ENCODE measurements at regions not wholly inside any gene's neighbourhood (a gene's known extent, or its start where the extent isn't known, plus 50 kb on each side); places are given as distances from the start of the nearest gene placed in this dataset.

DNA sequence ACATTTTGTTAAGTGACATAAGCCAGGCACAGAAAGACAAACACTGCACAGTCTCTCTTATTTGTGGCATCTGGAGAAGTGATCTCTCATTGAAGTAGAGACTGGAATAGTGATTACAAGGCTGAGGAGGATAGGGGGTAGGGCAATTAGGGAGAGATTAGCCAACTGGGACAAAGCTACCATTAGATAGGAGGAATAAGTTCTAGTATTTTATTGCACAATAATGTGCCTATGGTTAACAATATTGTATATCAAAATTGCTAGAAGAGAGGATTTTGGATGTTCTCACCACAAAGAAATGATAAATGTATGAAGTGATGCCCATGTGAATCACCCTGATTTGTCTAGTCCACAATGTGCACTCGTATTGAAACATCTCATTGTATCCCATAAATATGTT lies 281.8 kb downstream of the MTRR start:
- DNase-seq = no peak

DNA sequence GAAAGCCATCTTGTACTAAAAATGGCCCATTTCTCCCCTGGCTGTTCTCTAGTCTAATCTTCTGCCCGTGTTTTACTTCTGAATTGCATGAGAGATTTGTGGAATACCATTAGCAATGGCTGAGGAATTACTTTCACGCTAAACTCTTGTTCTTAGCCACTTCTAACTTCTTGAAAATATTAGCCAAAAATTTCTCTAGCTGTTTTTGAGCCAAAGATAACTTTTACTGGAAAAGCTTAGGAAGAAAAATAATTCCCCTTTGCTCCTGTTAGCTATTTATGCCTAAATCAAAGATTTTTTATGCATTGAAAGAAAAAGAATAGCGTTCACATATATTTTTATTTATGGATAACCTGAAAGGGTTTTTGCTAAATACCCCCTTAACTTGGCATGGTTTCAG lies 287.8 kb downstream of the MTRR start:
- no peak for DNase-seq

DNA sequence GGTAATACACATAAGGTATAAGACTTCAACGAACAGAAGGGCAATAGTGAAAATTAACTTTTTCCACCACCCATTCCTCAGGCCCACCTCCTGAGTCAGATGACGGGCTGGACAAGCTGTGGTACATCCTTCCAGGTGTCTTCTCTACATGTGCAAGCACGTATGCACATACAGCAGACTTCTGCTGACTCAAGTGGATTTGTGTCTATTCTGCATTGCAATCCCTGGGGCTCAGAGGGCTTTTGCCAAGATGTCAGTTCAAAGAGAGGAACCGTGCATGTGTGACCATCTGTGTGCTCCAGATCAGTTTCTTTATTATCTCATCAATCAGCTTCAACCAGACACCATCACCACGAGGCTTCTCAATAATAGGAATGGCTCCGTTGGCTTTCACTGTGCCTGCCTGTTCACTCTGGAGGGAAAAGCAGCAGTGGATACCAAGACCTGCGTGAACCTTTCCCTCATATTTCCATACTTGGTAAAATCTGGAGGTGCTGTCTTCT lies 288.4 kb downstream of the MTRR start:
- DNase-seq = no peak

DNA sequence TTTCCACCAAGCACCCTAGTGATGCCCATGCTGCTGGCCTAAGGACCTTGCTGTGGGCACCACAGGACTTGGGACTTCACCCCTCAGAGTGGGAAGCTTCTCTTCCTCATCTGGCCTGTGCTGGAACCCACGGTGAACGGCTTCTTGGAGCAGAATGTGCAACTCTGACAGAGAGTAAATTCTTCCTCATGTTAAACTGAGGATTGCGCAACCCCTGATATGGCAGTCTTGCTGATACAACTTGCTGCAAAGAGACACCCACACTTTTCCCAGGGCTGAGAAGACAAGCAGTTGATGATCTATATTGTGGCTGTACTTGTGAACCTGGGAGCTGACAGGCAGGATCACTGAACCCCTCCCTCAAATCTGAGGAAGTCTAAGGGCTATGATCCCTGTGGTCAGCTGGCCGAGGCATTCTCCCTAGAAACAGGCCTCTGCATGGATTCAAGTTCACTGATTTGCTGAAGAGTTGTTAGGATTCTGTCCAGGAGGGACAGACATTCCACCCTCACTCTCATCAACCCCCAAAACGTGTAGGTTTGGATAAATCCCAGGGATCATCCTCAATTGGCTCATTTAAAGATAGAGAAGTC lies 307.2 kb downstream of the MTRR start:
- no peak for DNase-seq

DNA sequence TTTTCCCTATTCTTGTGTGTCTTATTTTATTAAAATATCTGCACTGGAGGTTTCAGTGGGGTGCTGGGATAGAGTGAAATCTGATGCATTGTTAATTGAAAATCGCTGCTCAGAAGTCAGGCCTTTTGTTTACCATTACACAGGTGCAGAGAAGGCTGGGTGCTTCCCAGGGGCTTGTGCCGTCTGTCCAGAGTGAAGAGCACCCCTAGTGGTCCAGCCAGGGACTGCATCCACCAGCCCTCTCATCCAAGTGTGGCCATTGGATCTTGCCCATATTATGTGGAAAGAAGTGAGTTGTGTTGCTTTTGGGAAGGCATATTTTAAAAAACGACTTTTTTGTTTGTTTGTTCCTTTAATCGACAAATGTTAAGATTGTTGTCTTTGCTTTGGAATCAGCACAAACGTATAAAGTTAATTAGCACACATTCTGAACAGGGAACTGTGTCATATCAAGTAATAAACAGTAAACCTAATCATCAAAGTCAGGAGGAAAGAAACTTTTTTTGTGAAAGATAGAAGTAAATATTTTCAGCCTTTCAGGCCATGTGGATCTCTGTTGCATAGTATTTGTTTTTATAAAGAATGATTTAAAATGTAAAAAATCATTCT lies 315.6 kb downstream of the MTRR start:
- DNase-seq = no peak

DNA sequence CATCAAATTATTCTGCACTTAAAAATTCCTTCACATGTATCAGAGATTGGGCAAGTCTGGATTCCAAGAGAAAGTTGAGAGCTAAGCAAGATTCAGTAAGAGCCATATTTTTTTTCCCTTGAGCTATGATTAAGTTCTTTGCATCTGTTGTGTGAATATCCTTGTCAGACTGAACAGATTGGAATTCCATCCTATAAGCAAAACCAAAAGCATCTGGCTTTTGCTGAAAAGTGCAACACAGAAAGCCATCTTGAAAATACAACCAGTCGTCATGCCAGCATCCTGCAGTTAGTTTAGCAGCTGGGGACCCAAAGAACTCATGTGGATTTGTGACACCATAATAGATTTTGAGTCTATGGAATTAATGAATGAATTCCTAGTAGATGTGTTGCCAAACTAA lies 316.9 kb downstream of the MTRR start:
- no peak for DNase-seq

DNA sequence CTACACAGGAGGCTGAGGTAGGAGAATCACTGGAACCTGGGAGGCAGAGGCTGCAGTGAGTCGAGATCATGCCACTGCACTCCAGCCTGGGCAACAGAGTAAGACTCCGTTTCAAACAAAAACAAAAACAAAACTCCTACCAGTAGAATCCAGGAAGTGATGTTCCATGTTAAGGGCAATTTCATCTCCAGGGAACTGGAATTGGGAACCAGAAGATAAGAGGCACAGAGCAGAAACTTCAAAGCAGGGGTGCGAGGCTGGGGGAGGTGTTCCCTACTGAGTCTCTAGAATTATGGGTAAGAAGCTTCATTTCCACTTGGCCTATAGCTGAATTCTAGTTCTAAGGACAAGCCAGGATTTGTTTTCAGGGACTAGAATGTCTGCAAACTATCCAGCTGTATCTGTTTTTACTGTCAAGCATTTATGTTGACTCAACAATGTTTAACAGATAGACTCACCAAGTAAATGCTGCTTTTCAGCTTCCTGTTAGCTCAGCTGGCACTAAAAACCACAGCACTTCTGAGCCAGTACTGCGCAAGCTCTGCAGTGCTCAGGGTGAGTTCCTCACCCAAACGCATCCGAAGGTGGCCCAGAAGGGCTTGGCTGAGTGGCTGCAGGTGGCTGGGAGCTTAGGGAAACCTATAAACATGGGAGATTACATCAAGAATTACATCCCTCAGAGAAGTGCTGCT lies 320.1 kb downstream of the MTRR start:
- DNase-seq = no peak

DNA sequence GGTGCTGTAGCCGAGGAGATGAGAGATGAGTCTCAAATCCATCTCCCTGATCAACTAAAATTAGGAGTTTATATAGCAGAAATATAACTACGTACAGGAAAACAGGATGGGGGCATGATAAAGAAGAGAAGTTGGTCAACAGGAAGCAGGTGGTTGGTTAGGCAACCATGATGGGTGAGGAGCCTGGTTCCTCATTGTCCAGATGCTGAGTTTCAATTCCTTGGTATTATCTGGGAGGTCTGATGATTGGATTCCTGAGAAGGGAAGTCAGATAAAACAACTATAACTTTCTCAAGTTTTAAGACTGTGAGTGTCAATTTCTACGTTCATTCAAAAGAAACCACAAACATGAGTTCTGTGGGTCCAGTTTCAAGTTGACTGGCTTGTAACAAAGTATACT lies 323.9 kb downstream of the MTRR start:
- DNase-seq = no peak

DNA sequence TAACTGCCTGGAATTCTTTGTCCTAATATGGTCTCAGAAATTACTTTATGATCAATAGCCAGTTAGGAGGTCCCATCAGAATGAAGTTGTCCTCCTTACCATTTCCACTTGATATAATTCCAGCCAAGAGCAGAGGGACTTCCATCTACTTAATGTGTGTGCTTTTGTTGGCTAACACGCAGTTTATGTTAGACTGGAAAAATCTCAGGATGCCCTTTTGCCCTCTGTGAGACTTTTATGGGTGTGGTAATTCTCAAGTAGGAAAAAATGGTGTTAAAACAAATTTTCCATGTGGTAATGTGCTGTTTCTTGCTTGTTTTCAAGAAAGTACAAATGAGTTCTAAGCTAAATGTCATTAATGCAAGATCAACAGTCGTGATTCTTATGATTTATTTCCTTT lies 327.1 kb downstream of the MTRR start:
- DNase-seq = no peak

DNA sequence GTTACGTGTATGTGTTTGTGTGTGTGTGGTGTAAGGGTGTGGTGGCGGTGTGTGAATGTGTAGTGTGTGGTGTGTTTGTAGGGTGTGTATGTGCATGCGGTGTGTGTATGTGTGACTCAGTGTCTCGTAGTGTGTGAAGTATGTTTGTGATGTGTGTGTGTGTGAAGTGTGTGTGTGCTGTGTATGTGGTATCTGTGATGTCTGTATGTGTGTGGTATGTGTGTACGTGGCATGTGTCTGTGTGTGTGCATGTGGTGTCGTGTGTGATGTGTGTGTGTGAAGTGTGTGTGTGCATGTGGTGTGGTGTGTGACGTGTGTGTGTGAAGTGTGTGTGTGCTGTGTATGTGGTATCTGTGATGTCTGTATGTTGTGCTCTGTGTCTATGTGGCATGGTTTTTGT lies 339.4 kb downstream of the MTRR start:
- no peak for DNase-seq

DNA sequence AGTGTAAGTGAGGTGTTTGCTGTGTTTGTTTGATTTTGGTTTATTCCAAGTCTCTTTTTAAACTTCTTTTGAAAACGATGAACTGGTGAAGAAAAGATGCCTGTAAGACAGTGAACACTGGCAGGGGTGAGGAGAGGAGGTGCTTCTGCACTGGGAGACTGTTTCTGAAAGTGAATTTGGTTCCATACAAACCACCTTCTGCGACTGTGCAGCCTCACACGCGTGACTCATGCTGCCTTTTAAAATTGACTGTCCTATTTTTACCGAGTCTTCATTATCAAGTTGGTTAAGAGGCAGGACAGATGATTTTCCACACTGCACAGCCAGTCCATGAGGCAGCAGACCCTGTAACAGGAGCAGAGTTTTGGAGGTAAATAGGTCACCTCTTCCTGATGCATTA lies 340.6 kb downstream of the MTRR start:
- no peak for DNase-seq

DNA sequence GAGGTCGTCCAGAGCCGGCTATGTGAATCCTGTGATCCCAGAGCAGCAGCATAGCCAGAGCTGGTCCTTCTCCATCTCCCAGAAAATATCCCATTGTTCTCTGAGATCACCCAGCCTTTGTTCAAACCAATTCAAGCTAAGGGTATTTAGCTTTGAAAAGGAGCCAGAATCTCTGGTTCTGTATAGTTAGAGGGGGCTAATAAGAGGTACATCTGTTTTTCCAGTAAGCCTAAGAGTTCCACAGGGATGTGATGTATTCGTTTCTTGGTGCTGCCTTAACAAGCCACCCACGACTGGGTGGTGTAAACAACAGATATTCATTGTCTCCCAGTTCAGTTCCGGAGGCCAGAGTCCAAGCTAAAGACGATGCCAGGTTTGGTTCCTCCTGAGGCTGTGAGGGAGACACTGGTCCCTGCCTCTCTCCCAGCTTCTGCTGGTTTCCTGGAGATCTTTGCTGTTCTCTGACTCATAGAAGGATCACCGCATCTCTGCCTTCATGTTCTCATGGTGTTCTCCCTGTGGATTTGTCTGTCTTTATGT lies 344.8 kb downstream of the MTRR start:
- DNase-seq = no peak

DNA sequence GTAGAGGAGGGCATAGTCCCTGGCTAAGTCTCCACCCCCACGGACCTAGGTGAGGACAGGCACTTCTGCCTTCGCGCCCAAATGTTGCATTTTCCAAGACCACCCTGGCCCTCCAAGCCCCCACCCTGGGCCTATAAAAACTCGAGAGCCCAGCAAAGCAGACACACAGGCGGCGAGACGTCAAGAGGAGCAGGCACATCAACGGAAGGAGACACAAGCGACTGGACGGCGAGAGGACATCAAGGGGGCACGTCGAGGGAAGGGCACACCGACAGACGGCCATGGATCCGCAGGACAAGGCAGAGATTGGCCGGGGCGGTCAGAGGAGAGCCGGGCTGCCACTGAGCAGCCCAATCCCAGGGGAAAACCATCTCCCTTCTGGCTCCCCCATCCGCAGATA lies 348.0 kb downstream of the MTRR start:
- no peak for DNase-seq

DNA sequence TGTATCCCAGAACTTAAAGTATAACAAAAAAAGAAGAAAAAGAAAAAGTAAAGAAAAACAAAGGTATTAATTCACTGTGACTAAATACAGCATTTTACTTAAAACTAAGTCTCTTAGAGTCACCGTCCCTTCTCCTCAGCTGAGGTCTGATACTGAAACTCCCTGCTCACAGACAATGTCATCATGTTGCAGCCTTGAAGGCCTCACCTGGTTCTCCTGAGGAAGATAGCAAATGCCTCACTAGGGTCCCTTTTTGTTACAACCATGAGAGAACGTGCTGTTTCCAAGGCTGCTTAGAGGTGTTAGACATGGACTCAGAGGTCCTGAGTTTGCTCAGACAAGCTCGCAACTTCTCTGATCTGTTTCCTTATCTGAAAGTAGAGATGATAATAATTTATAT lies 357.2 kb downstream of the MTRR start:
- DNase-seq = no peak

DNA sequence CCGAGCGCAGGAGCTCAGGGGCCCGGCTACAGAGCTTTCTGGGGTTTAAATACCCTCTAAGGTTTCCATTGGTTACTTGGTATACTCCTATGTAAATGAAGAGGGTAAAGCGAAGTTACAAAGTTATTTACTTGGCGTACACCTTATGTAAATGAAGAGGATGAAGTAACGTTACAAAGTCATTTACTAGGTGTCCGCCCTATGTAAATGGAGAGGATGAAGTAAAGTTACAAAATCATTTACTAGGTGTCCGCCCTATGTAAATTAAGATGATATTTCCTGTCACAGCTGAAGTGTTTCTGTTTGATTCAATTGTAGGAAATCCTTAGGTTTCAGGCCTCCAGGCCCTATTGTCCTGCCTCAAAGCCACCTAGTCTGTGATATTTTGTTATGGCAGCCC lies 358.2 kb downstream of the MTRR start:
- no peak for DNase-seq

DNA sequence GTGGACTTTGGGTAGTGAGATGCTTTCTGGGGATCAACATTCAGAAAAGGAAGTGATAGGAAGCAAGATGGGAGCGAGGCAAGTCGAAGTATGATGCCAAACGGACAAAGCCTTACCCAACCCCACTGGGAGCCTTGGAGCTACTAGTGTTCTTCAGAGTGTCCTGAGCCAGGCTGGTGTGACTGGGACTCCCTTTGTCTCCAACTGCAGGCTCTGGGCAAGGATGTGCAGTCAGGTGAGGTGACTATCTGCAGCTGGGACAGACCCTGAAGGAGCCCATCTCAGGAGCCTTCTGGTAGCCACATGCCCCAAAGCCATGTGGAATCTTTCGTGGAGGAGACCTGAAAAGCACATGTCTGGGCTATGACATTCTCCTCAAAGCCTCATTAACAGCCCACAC lies 360.6 kb downstream of the MTRR start:
- DNase-seq = no peak

DNA sequence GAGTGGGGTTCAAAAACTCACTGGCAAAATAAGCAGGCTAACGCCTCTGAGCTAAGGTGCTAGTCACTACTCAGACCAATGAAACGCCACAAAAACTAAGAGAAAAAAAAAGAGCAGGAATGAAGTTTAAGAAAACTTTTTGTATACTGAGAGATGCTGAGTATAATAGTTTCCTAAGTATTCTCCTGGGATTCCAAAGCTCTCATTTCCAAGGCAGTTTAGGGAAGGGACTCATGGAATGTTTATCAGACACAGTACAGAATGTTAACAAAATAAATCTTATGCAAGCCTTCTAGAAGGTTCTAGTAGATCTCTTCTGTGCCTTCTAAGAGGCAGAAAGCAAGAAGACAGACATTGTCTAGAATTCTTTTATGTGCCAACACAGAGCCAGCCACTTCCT lies 361.9 kb downstream of the MTRR start:
- DNase-seq = no peak

DNA sequence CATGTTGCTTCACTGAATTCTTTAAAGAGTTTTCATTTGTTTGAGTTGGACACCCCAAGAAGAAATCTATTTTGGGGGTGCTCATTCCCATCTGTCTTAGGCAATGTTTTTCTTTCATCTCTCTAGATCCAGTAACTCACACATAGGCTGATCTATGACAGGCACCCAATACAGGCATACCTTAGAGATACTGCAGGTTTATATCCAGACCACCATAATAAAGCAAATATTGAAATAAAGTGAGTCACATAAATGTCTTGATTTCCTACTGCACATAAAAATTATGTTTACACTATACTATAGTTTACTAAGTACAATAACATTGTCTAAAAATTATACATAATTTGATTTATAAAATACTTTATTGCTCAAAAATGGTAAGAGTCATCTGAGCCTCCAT lies 364.5 kb downstream of the MTRR start:
- no peak for DNase-seq

DNA sequence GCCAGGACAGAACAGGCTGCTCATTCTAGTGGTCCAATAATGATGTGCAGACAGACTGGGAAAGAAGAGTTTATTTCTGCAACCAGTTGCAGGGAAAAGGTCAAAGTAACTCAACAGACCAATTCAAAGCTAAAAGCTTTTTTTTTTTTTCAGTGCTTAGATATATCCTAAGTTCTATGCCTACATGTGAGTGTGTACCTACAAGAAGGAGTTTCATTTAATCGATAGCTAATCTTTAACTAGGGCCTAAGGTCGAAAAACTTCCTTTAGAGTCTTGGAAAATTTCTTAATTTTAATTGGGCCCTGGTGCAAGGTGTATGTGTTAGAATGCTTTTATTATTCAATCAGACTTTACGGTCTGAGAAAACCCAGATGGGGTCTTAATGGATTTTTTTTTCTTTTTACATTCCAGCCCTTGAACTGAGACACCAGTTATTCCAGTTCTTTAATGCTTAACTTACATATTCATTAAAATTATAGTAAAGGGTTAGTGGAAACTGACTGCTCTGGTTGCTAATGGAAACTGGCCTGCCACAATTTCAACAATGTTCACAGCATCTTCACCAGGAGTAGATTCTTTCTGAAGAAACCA lies 365.3 kb downstream of the MTRR start:
- no peak for DNase-seq

DNA sequence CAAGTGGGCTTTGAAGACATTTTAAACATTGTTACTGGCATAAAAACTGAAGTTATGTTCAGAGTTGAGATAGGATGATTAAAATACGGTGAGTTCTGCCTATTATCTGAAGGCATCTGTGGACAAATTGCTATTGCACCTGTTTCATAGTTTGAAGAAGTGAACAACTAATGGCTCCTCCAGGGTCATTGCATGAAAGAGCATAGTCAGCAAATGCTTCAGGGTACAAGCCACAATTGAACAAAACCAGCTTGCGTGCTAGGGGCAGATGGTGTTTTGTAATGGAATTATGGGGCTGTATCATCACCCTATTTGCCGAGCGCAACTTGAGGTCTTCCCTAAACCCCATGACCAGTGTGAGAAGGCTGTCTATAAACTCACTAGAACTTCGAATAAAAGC lies 369.1 kb downstream of the MTRR start:
- no peak for DNase-seq

DNA sequence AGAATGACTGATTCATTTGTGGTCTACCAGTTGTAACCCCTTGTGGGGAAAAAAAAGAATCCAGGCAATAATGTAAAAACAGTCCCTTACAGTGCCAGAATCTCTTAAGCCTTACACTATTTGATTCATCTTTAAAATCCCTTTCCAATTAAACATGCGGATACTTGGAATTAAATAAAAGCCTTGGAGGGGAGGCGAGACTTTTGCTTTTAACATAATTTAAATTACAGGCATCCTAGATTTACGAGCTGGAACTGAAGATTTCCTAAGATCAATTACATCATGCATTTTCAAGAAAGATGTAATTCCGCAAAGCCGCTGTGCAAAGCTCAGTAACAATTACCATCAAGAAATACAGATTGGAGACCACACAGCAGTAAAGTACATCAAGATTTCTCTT lies 370.2 kb downstream of the MTRR start:
- no peak for DNase-seq

DNA sequence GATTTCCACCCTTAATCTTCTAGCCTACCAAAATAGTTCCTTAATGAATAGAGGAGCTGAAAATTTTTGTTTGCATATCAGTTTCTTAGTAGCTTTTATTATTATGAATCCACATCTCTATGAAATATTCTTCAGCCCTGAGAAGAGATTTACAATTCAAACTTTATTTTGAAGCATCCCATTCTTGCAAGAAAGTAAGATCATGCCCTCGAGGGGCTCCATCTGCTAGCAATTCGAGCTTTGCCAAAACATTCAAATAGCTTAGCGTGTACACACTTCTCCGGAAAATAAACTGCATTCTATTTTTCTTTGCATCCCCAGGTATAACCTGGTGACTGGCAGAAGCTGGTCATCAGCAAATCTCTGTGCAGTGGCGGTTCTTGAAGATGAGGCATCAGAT lies 370.7 kb downstream of the MTRR start:
- DNase-seq = no peak

DNA sequence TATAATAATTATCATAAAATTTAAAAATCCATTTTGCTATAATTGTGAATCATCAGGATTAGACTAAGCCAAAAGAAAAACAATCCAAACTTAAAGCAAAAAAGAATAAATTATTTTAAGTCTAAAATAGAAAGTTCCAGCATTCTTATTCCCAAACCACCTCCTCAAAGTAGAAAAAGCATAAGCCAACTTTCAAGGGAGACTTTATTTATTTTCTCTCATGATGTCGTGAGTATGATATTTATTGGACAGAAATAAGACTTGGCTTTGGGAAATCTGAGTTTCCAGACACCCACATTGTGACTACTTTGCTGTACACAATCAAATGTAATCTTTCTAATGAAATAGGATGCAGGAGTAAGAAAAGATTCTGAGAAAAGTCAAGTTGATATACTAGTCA lies 372.1 kb downstream of the MTRR start:
- DNase-seq = no peak

DNA sequence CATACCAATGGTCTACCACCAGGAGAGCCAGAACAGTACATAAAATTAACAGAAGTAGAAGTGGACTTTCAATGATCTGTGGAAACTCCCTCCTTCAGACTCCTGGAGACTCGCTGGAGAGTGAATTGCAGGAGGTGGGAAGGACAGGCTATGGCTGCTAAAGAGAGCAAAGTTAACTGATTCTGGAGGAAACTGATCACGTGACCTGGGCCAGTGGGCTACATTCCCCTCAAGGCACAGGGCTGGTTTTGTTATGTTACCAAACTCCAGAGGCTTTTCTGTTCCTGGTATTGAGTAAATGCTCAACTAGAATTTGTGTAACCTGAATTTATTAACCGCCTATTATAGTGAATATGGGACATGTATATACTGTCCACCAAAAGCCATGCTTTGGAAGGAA lies 372.6 kb downstream of the MTRR start:
- no peak for DNase-seq

Data from NCI-H1436 treated with DMSO at 0.1 percent for 48 hours (cell line).